ENCODE measurements at regions not wholly inside any gene's neighbourhood (a gene's known extent, or its start where the extent isn't known, plus 50 kb on each side); places are given as distances from the start of the nearest gene placed in this dataset.
"Not testable (repeated sequence)": the region's sequence is repeated elsewhere in the genome, so short reads cannot be mapped to it uniquely, and the experiment has no call there.

DNA sequence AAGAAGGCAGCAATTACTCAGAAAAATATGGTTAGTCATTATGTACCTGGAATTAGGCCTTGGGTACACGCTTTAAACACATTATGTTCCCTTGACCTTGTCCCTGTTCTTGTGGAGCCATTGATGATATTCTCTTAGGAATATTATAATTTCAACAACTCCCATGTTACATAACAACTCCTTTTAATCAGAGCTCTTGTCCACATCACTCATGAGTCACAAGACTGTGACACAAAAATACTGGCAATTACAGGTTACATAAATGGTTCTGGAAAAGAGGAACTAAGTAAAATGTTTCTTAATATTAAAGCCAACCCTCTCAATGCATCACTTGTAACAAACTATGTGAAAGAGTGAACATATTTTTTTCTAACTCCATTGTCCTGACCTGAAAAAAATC lies 143.8 kb upstream of the PCLO start:
- DNase-seq (ENCODE audit: low spot score), result no peak
- in situ Hi-C loops (cut with HindIII; ENCODE audit: low sequenced_read_pairs), result no loop called here

DNA sequence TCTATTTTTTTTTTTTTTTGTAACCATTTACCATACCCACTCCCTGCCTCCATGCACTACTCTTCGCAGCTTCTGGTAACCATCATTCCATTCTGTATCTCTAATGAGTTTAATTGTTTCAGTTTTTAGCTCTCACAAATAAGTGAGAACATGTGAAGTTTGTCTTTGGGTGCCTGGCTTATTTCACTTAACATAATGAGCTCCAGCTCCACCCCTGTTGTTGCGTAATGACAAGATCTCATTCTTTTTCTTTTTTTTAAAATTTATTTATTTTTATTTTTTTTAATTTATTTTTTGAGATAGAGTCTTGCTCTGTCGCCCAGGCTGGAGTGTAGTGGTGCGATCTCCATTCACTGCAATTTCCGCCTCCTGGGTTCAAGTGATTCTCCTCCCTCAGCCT lies 142.3 kb upstream of the PCLO start:
- no peak for DNase-seq (ENCODE audit: low spot score)
- in situ Hi-C loops (cut with HindIII; ENCODE audit: low sequenced_read_pairs), result no loop called here

DNA sequence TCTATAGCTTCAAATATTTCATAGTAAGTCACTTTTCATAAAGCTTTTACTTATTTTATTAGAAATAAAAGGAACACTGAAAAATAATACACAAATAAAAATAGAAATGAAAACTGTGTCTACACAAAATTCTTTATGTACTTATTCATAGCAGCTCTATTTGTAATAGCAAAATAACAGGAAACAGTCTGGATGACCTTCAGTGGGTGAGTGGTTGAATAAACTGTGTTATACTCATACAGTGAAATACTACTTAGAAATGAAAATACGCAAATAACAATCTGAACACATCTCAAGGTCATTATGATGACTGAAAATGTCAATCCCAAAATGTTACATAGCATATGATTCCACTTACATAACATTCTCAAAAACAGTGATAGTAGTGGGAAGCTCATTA lies 138.7 kb upstream of the PCLO start:
- in situ Hi-C loops (cut with HindIII; ENCODE audit: low sequenced_read_pairs), result no loop called here
- DNase-seq (ENCODE audit: low spot score), result no peak

DNA sequence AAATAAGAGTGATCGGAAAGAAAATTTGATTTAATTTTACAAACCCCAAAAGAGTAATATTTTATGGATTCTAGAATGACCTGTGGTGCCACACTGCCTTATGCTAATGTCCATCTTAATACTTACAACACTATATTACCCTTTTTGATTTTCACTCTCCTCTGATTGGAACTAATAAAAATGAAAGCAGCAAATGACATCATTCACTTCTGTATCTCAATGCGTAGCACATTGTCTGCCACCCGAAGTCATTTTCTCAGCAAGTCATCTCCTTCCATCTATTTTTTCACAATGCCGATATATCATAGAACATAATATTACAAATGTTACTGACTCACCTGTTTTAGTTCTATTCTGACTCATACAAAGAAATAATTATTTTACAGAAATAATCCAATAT lies 127.5 kb upstream of the PCLO start:
- no peak for DNase-seq (ENCODE audit: low spot score)
- in situ Hi-C loops (cut with HindIII; ENCODE audit: low sequenced_read_pairs), result no loop called here

DNA sequence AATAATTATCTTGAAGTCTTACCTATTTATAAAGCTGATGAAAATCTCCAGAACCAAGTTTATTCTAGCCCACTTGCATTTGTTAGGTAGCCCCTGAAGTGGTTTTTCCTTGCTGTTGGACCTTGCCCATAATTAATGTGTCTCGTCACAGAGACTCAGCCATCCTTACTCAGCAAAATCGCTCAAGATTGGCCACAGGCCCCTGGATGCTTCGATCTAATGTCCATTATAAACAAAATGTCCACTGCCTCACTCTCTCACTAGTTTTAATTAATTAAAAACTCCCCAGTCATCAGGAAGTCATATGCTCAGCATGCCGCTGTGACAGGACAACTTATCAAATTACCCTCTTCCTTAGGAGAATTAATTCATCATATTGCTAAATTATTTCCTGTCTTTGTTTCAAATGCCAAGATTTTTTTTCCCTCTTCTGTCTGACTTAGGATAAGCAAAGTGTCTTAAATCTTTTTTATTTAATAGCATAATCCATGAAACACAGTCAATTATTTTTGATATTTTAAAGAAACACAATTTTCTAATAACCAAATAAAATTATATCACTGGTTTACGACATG lies 126.8 kb upstream of the PCLO start:
- DNase-seq (ENCODE audit: low spot score), result no peak
- in situ Hi-C loops (cut with HindIII; ENCODE audit: low sequenced_read_pairs), result no loop called here

DNA sequence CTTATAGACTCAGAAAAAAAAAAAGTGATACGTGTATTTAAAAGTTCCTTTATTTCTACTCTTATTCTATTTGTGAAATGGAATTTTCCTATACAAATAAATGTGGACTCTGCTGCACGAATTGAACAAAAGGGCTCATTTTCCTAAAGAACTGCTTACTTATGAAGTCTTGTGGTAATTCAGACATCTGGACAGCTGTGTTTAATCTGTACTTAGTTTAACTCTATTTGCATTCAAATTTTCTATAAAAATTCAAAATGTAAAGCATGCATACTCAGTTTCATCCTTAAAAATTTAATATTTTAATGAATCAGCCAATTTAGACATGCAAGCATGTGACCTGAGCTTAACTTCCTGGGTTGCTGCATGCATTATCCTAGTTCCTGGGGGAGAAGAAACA lies 118.0 kb upstream of the PCLO start:
- in situ Hi-C loops (cut with HindIII; ENCODE audit: low sequenced_read_pairs), result no loop called here
- no peak for DNase-seq (ENCODE audit: low spot score)

DNA sequence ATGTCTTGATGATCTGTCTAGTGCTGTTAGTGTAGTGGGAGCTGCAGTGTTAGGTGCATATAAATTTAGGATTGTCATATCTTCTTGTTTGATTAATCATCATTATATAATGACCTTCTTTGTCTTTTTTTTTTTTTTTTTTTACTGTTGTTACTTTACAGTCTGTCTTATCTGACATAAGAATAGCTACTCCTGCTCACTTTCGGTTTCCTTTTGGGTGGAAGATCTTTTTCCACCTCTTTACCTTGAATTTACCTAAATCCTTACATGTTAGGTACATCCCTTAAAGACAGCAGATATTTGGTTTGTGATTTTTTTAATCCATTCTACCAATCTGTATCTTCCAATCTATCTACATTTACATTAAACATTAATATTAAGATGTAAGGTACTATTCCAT lies 113.6 kb upstream of the PCLO start:
- in situ Hi-C loops (cut with HindIII; ENCODE audit: low sequenced_read_pairs), result no loop called here
- DNase-seq (ENCODE audit: low spot score), result no peak

DNA sequence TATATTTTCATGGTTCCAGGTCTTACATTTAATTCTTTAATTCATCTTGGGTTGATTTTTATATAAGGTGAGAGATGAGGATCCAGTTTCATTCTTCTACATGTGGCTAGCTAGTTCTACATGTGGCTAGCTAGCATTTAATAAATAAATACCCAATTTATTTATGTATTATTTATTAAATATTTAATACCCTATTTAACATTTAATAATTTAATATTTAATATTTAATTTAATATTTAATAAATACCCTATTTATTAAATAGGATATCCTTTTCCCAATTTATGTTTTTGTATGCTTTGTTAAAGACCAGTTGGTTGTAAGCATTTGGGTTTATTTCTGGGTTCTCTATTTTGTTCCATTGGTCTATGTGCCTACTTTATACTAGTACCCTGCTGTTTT lies 111.0 kb upstream of the PCLO start:
- DNase-seq (ENCODE audit: low spot score), result no peak
- in situ Hi-C loops (cut with HindIII; ENCODE audit: low sequenced_read_pairs), result no loop called here

DNA sequence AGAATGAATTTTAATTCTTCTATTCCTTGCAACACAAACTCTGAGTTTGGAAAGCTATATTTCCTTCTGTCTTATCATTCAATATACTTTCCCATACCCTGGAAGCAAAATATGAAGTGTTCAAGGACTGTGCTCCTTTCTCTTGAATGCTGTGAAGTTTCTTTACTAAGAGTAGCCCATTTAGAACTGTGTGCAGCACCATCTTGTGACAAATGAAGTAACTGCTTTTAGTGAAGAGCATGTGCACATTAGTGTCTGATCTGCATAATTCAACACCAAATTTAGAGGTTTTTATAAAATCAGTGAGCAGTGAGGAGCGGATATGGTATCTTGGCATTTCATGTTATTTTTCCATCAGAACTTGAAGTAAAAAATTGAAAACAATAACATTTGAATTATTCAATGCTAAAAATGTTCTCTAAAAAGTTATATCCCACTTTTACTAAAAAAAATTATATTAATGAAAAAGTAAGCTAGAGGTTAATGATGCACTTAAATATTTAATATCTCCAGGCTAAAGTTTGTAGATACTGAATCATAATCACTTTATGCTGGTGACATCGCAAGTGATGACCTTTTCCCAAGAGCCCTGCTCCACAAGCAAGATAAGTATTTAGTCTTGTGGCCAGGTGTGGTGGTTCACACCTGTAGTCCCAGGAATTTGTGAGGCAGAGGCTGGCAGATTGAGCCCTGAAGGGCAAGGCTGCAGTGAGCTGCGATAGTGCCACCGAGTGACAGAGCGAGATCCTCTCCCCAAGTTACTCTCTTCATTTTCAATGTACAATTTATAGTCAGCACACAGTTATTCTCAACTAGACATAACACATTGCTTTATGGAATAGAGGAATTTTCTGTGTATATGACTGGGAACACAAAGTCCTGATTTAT lies 108.8 kb upstream of the PCLO start:
- DNase-seq (ENCODE audit: low spot score), result peak; percentile 72
- in situ Hi-C loops (cut with HindIII; ENCODE audit: low sequenced_read_pairs), result no loop called here

DNA sequence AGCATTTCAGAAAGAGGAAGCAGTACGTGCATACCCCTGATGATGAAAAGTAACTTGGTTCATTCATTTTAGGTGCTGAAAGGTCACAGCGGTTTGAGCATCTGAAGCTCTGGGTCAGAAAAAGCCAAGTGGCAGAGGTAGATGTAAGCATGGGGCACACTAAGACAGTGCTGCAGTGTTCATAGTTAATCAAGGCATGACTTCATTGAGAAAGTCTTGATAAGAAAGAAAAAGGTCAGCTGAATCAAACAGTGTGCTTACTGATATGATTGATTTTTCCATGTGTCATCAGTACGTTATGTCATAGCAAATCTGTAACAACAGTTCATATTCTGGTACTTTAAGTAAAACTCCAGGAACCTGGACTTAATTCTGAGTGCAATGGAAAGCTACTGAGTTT lies 107.7 kb upstream of the PCLO start:
- in situ Hi-C loops (cut with HindIII; ENCODE audit: low sequenced_read_pairs), result no loop called here
- DNase-seq (ENCODE audit: low spot score), result no peak

DNA sequence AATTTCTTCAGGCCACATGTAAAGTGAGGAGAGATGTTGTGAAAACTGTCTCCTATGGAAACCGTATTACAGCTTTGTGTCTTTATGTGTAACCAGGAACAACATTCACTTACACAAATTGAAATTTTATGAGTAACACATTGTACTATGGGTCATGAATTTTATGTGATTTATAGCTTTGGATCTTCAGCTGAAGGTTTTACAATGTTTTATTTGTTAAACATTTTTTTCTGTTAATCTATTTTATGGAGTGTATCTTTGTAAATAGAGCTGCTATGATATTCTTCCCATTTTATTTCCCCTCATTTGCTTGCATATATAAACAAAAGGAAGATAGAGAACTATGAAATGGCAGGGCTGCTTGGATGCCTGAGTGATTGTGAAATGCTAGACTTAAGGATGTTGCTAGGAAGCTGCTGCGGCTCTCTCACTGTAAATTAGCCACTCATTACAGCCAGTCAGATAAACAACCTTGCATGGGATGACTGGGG lies 104.5 kb upstream of the PCLO start:
- in situ Hi-C loops (cut with HindIII; ENCODE audit: low sequenced_read_pairs), result no loop called here
- DNase-seq (ENCODE audit: low spot score), result no peak

DNA sequence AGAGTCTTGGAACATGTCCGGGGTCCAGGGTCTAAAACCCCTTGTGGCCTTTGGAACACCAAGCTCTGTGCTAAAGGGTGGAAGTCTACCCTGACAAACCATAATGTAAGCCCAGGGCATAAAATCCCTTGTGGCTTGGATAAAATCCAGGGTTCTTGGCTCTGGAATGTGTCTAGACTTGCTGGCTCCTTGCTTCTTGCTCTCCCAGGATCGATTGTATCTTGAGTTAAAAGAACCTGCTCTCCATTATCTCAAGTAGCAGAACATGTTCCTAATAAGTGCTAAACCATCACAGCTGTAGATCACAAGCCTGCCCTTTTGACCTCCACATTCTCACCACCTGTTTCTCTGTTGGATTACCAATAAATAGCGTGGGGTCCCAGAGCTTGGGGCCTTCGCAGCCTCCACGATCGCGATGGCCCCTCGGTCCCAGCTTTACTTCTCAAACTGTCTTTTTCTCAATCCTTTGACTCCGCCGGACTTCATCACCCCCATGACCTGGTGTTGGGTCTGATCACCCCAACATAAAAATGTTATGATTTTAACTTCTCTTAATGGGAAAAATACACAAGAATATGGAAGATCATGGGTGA lies 100.9 kb upstream of the PCLO start:
- DNase-seq (ENCODE audit: low spot score); in situ Hi-C loops (cut with HindIII; ENCODE audit: low sequenced_read_pairs): not testable (repeated sequence)

DNA sequence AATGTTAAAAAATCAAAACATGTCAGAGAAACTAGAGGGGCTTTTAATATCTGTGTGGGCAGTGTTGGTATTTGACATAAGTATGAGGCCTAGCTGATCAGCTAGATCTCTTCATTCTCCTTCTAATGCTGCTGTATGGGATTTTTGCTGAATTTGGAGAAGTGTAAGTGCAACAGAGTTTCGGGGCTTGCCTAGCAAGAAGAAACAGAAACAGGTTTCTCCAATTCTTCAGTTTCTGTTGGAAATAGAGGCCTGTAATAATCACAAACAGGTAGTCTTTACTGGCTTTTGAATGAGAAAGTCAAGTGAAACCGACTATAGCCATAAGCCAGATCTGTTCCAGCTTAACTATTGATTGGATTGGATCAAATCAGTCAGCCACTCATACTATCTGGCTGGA lies 96.4 kb upstream of the PCLO start:
- in situ Hi-C loops (cut with HindIII; ENCODE audit: low sequenced_read_pairs), result no loop called here
- DNase-seq (ENCODE audit: low spot score), result no peak

DNA sequence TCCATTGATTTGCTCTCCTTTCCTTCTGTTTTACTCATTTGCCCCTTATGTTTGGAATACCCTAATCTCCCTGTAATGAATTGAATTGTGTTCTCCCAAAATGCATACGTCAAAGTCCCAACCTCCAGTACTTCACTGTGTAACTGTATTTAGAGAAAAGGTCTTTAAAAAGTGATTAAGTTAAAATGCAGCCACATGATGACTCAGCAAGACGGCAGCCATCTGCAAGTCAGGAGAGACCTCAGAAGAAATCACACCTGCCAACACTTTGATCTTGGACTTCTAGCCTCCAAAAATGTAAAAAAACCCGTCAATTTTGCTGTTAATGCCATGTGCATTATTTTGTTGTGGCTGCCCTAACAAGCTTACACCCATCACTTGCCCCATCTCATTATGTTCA lies 85.3 kb upstream of the PCLO start:
- in situ Hi-C loops (cut with HindIII; ENCODE audit: low sequenced_read_pairs), result no loop called here
- DNase-seq (ENCODE audit: low spot score), result no peak

DNA sequence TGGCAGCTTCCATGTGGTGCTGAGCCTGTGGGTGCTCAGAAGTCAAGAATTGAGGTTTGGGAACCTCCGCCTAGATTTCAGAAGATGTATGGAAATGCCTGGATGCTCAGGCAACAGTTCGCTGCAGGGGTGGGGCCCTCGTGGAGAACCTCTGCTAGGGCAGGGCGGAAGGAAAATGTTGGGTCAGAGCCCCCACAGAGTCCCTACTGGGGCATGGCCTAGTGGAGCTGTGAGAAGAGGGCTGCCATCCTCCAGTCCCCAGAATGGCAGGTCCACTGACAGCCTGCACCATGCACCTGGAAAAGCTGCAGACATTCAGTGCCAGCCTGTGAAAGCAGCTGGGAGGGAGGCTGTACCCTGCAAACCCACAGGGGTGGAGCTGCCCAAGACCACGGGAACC lies 56.5 kb upstream of the PCLO start:
- DNase-seq (ENCODE audit: low spot score); in situ Hi-C loops (cut with HindIII; ENCODE audit: low sequenced_read_pairs): not testable (repeated sequence)

DNA sequence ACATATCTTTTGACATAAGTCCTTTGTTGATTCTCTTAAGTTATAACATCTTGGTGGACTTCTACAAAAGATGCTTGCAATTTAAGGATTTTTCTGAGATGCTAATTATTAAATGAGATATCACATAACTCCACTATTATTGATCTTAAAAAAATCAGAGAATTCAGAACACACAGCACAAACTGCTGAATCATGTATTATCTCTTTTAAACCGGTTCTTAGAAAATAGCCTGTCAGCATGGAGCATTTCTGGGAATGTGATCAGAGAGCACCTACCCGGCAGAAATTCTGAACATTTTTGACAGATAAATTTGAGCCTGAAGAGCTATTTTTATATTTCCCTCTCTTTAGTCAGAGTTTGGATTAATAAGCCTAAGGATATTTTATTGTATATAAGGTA lies 50.2 kb upstream of the PCLO start:
- in situ Hi-C loops (cut with HindIII; ENCODE audit: low sequenced_read_pairs), result no loop called here
- DNase-seq (ENCODE audit: low spot score), result no peak
